Fibroblast of skin of left quadriceps (primary cell): ENCODE measurements at regions not wholly inside any gene's neighbourhood (a gene's known extent, or its start where the extent isn't known, plus 50 kb on each side); places are given as distances from the start of the nearest gene placed in this dataset.

Experiments
- DNase-seq, 2 experiments: peaks; one replicate each; pipeline ENCODE4 v3.0.0-alpha.2; 2013; ENCODE audit warnings: low read depth in 2 of 2

DNA sequence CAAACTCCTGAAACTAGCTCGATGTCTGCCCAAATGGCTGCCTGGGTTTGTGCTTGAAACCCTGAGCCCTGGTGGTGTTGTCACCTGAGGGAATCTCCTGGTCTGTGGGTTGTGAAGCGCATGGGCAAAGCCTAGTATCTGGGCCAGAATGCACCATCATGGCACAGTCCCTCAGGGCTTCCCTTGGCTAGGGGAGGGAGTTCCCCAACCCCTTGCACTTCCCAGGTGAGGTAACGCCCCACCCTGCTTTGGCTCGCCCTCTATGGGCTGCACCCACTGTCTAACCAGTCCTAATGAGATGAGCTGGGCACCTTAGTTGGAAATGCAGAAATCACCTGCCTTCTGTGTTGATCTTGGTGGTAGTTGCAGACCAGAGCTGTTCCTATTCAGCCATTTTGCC is 152.9 kb upstream of the MAP3K7 start:
- DNase-seq, result no peak

DNA sequence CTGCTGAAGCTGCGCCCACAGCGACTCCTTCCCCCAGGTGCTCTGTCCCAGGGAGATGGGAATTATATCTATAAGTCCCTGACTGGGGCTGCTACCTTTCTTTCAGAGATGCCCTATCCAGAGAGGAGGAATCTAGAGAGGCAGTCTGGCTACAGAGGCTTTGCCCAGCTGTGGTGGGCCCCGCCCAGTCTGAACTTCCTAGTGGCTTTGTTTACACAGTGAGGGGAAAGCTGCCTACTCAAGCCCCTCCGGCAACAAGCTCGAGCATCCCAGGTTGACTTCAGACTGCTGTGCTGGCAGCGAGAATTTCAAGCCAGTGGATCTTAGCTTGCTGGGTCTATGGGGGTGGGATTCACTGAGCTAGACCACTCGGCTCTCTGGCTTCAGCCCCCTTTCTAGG is 152.5 kb upstream of the MAP3K7 start:
- no peak for DNase-seq

DNA sequence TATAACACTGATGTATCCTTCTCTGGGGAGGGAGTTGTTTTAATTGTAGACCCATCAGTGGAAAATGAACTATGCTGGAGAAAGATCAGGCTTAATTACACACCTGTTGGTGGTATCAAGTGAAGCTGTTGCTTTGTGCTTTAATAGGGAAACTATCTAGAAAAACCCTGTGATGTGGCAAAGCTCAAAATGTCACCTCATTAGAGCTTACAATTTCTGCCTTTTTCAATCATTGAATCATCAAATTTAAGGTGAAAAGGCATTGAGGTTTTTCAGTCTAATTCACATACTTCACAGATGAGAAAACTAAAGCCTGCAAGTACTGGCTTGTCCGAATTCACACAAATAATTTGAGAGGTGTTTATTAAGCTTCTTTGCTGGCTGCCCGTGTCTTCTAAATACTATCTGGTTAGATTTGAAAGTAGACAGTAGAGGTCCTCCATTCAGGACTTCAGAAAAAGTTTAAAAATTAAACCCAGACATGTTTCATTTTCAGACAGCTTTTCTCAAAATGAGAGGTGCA is 143.3 kb upstream of the MAP3K7 start:
- DNase-seq, result no peak

DNA sequence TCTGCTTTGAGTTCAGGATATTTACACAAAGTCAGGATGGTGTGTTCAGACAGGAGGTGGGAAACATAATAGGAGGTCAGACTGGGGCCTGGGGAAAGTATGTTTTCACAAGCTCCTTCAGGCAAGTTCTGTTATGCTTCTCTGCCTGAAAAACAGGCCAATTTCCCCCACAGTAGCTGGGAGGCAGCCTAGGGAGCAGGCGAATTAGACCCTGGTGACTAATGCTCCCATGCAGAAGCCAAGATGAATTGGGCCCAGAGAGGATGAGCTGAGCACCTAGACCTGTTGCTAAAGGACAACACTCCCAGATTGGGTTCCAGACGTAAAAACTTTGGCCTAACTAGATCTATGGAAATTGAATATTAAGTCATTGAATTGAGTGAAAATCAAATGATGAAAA is 142.2 kb upstream of the MAP3K7 start:
- no peak for DNase-seq

DNA sequence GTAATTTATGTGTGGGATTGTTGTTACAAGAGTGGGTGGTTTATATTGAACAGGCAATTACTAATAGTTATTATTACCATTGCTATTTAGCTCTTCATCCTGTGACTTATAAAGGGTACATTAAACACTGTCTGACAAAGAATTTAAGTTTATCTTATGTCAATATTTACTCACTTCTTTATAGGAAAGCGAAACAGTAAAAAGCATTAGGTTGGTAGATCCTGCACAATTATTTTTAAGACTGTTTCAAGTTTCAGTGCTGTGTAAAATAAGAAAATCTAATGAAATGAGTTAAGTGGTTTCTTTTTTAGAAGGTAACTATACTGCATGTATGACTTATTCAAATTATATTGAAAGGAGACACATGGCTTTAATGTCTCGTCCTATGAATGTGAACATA is 135.8 kb upstream of the MAP3K7 start:
- DNase-seq, result no peak

DNA sequence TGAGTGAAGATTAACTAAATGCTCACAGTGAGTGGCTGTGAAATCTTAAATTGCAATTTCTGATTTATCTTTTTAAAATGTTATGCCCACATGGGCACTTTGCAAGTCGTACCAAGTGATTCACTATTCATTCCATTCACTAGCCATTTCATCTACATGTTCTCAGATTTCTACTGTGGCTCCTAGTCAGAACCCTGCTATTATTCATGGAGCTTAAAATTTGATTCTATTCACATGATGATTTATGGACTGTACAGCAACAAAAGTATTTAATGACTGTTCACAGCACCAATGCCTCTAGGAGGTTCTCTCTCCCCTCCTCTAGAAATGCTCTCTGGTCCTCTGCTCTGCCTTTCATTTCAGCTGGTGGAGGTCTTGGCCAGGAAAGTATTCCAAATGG is 133.5 kb upstream of the MAP3K7 start:
- DNase-seq, result no peak

DNA sequence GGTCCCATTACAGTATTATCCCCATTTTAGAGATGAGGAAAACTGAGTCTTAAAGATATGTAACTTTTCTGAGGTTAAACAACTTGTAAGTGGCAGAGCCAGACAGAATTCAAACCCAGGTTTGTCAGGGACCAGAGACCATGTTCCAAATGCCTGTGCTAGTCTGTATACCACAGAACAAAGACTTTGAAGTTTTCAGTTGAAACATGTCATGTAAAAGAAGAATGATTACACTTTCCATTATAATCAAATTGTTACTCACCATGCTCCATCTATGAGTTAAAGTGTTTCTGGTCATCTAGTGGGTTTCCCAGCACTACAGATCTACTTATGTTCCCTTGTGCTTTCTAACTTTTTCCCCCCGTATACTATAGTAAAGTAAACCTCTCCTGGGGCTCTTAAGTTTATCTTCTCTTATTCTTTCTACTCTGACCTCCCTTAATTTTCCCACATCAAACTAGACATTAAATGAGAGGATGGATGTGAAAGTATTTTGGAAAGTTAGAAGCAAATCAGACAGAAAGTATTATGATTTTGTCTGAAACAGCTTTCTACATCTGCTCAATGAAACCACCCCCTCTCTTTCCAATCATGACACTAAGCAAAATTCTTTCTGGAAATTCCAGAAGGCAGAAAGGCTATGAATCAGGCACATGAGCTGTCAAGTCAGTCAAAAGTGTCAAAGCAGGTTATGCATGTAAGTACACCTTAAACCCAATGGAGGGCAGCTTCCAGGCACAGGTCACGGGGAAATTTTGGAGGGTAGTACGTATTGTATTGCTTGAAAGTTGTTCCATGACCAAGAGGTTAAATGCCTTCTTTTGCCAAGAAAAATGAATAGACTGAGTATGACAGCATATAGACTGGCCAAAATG is 132.7 kb upstream of the MAP3K7 start:
- no peak for DNase-seq

DNA sequence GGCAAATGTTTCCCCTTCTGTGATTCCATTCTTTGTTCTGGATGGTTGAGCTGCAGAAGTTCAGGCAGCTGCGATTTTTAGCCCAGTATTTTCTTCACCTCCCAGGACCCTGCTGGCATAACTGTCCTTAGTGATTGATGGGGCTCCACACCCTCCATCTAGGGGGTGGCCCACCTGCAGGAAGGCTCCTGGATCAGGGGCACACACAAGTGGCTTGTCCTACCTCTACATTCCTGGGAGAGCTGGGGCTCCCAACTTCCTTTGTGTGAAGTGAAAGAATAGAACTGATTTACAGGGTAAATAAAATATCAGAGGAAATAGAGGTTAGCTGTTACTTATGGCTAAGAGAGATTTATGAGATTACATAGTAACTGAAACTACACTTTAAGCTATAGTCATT is 129.5 kb upstream of the MAP3K7 start:
- DNase-seq, result no peak

DNA sequence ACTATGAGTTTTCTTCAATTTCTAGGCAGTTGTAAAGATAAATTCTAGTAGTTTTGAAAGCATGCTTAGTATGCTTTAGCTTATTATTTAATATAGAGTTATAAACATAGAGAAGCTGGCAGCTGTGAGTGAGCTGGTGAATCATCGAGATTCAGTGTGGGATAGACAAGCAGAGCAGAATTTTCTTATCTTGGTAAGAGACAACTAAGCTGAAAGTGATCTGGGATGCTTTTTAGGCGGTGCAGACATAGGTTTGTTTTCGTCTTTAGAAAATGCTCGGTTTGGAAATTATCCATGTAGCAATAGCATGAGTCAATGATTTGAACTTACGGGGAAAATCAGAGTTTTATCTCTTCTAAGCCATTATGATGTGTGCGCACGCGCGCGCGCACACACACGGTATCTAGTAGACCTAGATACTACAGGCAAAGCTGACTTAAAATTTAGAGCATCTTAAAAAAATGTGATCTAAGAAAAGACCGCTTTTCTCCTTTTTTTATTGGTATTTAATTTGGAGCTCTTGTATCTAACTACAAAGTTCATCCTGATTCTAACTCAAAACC is 128.3 kb upstream of the MAP3K7 start:
- DNase-seq, result no peak

DNA sequence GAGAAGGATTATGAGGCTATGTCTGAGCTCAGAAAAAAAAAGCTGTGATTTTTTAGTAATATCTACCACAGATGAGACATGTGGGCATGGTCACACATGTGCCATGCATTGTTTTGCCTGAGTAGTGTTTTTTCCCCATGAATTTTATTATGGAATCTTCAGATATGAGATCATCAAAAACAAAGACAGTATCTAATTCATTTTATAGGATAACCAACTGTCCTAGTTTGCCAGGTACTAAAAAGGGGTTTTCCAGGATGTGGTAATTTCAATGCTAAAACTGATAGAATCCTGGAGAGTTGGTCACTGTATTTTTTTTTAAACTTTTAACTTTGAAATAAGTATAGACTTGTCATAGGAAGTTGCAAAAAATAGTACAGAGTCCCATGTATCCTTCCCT is 127.4 kb upstream of the MAP3K7 start:
- no peak for DNase-seq

DNA sequence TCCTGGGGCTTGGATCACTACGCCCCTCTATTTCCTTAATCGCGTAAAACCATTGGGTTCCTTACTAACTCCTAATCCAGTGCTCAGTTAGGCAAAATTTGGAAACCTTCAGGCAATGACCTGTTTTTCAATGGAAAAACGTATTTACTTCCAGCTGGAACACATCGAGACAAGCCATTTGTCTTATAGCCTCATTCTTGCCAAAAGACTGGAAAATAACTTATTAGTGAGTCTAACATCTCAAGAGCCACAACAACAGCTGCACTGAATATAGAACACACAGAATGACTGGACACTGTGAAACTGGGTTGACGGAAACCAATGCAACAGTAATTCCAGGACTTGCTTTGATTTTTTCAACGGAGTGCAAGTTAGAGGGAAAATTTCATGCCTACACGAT is 125.2 kb upstream of the MAP3K7 start:
- DNase-seq, result no peak

DNA sequence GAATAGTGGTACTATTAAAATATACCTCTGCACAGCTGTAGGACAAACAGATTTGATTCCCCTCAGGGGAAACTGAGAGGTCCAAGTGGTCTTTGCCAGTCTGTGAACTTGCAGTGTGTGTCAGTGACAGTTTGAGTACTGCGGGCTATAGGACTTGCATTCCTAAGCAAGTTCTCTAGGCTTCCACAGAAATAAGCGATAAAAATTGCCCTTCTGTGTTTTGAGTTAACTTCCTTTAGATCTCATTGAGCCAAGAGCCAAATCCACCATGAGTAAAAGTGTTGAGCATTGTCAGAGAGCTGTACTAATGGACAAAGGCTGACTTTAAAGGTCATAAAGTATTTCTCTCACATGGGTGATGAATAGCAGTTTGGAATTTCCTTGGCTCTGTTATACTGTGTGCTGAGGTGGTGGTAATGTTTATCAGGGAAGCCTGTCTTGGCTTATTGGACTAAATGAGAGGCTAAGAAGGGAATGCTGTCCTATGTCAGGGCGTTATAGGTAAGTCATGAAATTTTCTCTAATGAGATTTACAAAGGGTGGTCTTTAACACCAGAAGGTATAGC is 122.6 kb upstream of the MAP3K7 start:
- DNase-seq, result no peak

DNA sequence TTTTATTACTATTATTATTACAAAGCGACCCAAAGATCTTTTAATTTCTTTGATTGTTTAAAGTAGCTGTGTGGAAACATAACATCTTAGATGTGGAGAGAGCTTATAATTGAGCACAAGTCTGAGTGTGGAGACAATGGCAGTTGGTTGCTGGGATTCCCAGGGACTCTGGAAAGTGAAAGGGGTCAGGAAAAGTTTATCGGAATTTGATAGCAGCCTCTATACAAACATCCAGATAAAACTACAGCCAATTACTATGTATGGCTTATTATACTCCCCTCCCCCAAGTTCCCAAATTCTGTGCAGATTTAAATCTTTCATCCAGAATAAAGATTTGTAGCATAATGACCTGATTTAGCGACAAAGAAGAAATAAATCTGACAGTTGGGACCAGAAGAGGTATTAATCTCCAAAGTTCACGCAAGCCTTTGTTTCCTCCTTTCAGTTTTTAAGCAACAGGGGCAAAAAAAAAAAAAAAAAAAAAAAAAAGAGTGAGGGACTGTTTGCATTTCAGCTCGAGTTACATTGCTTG is 121.4 kb upstream of the MAP3K7 start:
- DNase-seq, result no peak

DNA sequence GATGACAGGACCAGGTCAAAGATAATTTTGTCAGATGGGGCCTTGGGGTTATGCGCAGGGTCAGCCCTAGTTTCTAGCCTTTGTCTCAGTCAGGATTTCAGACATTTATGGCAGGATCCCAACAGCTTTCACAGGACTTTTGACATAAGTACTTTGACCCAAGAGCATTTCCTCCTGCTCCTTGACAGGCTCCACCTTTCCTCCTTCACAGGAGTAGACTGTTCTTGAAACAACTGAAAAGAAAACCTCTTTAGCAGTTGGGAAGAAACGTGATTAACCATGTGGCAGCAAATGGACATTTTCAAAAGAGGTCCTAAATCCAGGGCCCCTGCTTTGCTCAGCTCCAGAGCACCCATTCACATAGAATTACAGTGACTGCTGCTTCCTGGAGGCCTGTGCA is 120.4 kb upstream of the MAP3K7 start:
- no peak for DNase-seq

DNA sequence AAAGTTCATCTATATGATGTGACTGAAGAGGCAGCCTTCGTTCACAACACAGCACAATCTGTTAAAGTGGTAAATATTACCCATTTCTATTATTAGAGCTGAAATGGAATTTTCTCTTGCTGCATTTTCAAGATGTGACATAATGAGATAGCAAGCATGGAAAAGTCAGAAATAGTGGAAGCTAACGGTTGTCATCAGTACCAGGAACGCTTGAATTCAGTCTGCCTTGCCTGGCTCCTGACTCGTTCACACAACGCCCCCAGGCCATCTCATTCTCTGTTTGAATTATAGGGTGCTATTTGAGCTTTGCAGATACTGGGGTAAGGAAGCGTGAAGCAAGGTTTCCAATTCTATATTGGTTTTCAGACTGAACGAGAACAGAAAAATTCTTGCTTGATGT is 116.5 kb upstream of the MAP3K7 start:
- no peak for DNase-seq

DNA sequence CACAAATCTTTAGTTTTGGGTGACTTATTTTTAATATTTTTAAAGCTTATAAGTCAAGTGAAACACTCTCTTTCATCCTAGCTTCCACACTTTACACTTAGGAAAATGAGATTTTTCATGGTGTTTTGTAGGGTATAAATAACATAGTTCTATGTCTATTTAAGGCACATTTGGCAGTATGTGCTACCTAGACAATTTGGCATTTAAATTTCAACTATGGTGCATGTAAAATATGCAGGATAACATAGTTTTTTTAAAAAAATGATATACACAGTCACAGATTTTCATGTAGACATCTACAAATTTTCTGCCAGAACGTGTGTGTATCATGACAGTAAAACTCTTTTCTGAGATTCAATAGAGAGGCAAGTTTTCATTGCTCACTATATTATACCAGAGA is 115.1 kb upstream of the MAP3K7 start:
- DNase-seq, result no peak

DNA sequence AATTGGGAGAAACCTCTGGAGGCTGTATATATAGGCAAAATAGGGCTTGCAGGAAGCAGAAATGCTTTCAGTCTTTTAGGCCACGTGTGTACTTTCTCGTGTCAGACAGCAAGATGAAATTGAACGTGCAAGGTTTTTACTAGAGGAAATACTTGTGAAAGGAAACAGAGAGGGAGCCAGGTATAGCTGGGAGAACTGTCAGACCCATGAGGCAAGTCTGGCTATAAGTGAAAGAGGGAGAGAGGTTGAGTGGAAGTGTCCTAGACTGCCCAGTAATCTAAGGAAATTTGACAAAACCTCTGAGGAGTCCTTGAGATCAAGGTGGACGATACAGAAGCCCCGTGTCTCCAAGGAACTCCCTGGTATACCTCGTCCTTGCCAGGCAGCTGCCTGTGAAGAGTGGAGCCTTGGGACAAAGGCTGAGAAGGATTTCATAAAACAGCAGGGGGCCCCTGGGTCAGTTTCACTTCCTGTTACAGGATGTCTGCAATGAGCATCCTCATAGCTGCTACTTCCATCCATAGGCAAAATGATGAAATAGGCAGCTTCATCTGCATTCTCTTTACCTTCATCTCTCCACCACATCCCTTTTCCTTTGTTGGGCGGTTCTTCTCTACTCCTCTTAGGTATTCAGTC is 114.4 kb upstream of the MAP3K7 start:
- DNase-seq, result no peak

DNA sequence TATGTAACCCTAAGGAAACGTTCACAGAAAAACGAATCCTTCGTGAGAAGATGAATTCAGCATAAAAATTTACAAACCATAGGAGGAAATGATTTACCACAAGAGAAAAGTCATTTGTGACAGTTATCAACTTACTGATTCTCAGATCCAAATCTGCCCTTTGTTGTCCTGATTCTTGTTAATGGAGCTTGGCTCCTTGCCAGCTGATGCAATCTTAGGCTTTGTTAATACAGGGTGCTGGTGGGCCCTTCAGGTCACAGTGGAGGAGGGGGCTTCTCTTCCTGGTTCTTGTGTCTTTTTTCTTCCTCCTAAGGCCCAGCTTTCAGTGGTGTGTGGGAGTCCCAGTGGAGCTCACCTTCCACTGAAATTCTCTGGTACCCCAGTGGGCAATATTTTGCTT is 108.4 kb upstream of the MAP3K7 start:
- no peak for DNase-seq

DNA sequence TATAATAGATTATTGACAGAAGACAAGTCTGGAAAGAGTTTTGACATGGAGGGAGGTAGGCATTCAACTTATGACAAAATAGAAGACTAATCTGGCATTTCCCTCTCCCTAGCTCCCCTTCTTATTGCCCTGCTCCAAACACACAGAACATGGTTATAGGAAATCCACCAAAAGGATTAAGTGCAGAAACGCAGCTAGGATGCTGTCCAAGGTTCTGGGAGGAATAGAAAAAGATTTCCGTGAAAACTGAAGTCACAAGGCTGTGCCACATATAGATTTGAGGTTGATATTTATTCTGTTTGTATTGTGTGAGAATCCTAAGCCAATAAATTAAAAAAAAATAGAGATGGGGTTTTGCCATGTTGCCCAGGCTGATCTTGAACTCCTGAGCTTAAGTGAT is 107.9 kb upstream of the MAP3K7 start:
- no peak for DNase-seq

DNA sequence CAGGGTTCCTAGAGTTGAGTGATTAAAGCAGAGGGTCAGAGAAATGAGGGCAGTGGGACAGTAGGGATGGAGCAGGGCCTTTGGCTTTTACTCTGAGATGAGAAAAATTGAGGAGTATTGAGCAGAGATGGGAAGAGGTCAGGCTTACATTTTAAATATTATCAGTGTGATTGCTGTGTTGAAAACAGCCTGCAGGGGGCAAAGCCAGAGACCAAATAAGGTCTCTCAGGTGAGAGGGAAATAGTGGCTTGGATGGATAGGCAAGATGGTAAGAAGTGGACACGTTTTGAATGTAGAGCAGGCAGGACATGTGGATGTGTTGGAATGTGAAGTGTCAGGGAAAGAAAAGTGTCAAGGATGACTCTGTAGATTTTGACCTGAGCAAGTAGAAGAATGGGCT is 105.0 kb upstream of the MAP3K7 start:
- DNase-seq, result no peak

DNA sequence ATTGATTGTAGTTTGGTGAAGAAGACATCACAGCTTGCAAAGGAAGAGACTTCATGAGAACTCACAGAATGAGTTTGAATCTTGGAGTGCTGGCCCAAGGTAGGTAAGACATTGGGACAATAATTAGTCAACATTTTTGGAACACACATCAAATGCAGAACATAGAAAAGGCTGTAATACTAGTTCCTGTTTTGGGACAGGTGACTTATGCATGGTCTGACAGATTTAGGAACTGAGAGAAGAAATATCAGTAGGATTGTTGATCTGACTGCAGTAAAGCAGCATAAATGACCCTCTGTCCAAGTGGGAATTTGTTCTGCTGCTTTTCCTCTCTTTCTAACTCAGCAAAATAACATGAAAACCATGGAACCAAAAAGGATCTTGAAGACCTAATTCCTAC is 102.3 kb upstream of the MAP3K7 start:
- DNase-seq, result no peak

DNA sequence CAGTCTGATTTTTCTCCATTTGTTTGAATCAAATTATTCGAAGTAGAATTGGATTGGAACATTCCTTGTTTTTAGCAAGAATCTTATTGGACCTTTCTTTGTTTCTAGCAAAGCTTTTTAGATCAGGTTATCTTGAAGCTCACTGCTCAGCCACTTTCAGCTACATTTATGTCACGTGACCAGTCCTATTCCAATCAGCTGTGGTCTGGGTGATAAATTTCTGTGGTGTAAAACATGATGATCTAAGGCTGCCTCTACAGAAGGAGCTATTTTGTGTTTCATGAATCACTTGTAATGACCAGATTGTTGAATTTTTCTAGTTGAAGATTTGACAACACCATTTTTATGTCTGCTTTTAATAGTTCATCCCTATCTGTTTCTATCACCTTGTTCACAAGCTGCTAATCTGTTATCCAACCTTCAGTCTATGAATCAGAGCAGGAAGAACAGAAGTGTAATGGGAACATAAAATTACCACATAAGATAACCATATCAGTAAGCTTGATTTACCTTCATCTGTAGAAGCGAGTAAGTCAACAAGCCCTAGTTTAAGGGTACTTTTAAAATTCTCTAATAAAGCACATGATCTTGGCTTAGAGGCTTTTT is 101.0 kb upstream of the MAP3K7 start:
- DNase-seq, result no peak
